ENCODE measurements at regions not wholly inside any gene's neighbourhood (a gene's known extent, or its start where the extent isn't known, plus 50 kb on each side); places are given as distances from the start of the nearest gene placed in this dataset.

- no peak for TF ChIP-seq CTCF (IDR thresholded peaks at IDR 0.05)
- Histone ChIP-seq H3K4me3 (no peak overlapping the region), H3K36me3 (no peaks in the 10 kb centered on the region), H3K4me1 (no peaks in the 10 kb centered on the region), H3K27ac (no peak overlapping the region), H3K27me3 (no peaks in the 10 kb centered on the region), H3K9me3 (no peaks in the 10 kb centered on the region)
- no peak for DNase-seq (ENCODE audit: low spot score in 2 of 2)
- intact Hi-C loops (cut with DNase I): no loop called here
Observed at GRCh38 chr16:56072096-56072495, 119.2 kb upstream of the GNAO1 start.

- Histone ChIP-seq H3K4me3 (no peak overlapping the region), H3K27me3 (no peaks in the 10 kb centered on the region), H3K27ac (no peak overlapping the region), H3K4me1 (no peaks in the 10 kb centered on the region), H3K9me3 (no peaks in the 10 kb centered on the region), H3K36me3 (no peaks in the 10 kb centered on the region)
- DNase-seq (ENCODE audit: low spot score in 2 of 2): no peak
- TF ChIP-seq CTCF (IDR thresholded peaks at IDR 0.05): no peak
- intact Hi-C loops (cut with DNase I): no loop called here
Observed at GRCh38 chr16:56068816-56069215, 122.5 kb upstream of the GNAO1 start.

GRCh38 chr16:56068314-56068713, 123.0 kb upstream of the GNAO1 start:
- TF ChIP-seq CTCF (IDR thresholded peaks at IDR 0.05): no peak
- DNase-seq (ENCODE audit: low spot score in 2 of 2): no peak
- Histone ChIP-seq H3K27ac (no peak overlapping the region), H3K9me3 (no peaks in the 10 kb centered on the region), H3K4me1 (no peaks in the 10 kb centered on the region), H3K27me3 (no peaks in the 10 kb centered on the region), H3K4me3 (no peak overlapping the region), H3K36me3 (no peaks in the 10 kb centered on the region)
- intact Hi-C loops (cut with DNase I): no loop called here

GRCh38 chr16:56067406-56067805, 123.9 kb upstream of the GNAO1 start:
- no peak overlapping the region for H3K4me3 ChIP-seq
- intact Hi-C loops (cut with DNase I): no loop called here
- H3K36me3 ChIP-seq: no peaks in the 10 kb centered on the region
- H3K9me3 ChIP-seq: no peaks in the 10 kb centered on the region
- no peak for DNase-seq (ENCODE audit: low spot score in 2 of 2)
- no peaks in the 10 kb centered on the region for H3K4me1 ChIP-seq
- no peak overlapping the region for H3K27ac ChIP-seq
- no peak for TF ChIP-seq CTCF (IDR thresholded peaks at IDR 0.05)
- H3K27me3 ChIP-seq: no peaks in the 10 kb centered on the region

GRCh38 chr16:56066617-56067016, 124.7 kb upstream of the GNAO1 start:
- Histone ChIP-seq H3K4me1 (no peaks in the 10 kb centered on the region), H3K27ac (no peak overlapping the region), H3K36me3 (no peaks in the 10 kb centered on the region), H3K9me3 (no peaks in the 10 kb centered on the region), H3K27me3 (no peaks in the 10 kb centered on the region), H3K4me3 (no peak overlapping the region)
- no peak for DNase-seq (ENCODE audit: low spot score in 2 of 2)
- no peak for TF ChIP-seq CTCF (IDR thresholded peaks at IDR 0.05)
- intact Hi-C loops (cut with DNase I): no loop called here

- no peaks in the 10 kb centered on the region for H3K36me3 ChIP-seq
- no peak overlapping the region for H3K27ac ChIP-seq
- no peaks in the 10 kb centered on the region for H3K27me3 ChIP-seq
- no peaks in the 10 kb centered on the region for H3K9me3 ChIP-seq
- H3K4me3 ChIP-seq: no peak overlapping the region
- H3K4me1 ChIP-seq: no peaks in the 10 kb centered on the region
- intact Hi-C loops (cut with DNase I): no loop called here
- TF ChIP-seq CTCF (IDR thresholded peaks at IDR 0.05): no peak
- DNase-seq (ENCODE audit: low spot score in 2 of 2): no peak
Observed at GRCh38 chr16:56063111-56063510, 128.2 kb upstream of the GNAO1 start.

Data from ascending aorta (tissue), 2 donors.